ENCODE measurements at regions not wholly inside any gene's neighbourhood (a gene's known extent, or its start where the extent isn't known, plus 50 kb on each side); places are given as distances from the start of the nearest gene placed in this dataset.

DNA sequence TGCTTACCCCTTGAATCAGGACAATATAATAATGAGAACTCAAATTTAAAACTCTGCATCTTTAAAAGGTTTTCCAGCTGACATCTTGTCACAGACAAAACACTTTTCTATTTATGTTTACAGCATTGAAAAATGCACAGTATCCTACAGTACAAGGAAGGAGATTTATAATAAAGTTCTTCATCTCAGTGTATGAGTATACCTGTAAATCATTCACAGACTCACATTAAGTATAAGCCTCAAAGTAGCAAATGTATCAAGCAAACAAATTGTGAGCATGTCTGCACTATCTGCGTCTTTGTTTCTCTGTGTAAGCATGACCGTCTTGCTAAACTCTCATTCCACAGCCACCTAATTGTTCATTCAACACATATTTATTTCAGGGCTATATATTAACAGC, 52.8 kb downstream of the PPP1R2C start:
- in situ Hi-C loops (cut with MboI; ENCODE audit: low sequenced_read_pairs), result no loop called here
- DNase-seq (ENCODE audit: low spot score in 2 of 2), result no peak
- Histone ChIP-seq H3K4me1 (no peaks in the 10 kb centered on the region), H3K9me3 (no peaks in the 10 kb centered on the region), H3K36me3 (replicated peaks) (no peaks in the 10 kb centered on the region), H3K27me3 (ENCODE audit: low read depth) (no peaks in the 10 kb centered on the region), H3K4me3 (no peak overlapping the region)

GRCh38 chrX:42720209-42720608, 57.8 kb downstream of the PPP1R2C start:
- H3K4me3 ChIP-seq, result no peak overlapping the region
- in situ Hi-C loops (cut with MboI; ENCODE audit: low sequenced_read_pairs), result no loop called here
- no peaks in the 10 kb centered on the region for H3K4me1 ChIP-seq
- DNase-seq (ENCODE audit: low spot score in 2 of 2), result no peak
- no peaks in the 10 kb centered on the region for H3K27me3 ChIP-seq (ENCODE audit: low read depth)
- H3K9me3 ChIP-seq, result no peaks in the 10 kb centered on the region
- H3K36me3 ChIP-seq (replicated peaks), result no peaks in the 10 kb centered on the region

DNA sequence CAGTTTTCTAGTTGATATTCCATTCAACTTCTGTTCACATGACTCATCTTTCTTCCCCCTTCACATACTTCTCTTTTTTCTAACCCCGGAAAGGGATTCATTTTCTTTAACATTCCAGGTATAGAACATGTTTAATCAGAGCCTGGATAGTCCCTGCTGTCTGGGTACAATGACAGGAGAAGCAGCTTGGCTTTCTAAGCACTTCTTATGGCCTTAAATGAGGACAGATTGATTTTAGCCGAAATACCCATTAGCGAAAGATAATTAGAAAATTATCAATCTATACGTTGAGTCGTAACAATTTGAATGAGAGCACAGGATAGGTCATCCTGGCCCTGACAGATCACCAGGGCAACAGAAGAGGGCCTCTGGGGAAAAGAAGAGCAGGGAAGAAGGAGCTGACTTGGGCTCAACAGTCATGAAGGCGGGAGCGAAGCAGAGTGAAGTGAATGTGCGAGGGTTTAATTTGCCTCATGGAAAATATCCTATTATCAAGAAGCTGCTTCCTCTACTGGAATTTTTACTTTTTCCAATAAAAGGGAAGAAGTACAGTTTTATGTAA, 62.2 kb downstream of the PPP1R2C start:
- in situ Hi-C loops (cut with MboI; ENCODE audit: low sequenced_read_pairs), result no loop called here
- Histone ChIP-seq H3K27me3 (ENCODE audit: low read depth) (no peaks in the 10 kb centered on the region), H3K4me1 (no peaks in the 10 kb centered on the region), H3K9me3 (no peaks in the 10 kb centered on the region; the same call in 1 of the 2 replicates), H3K36me3 (replicated peaks) (no peaks in the 10 kb centered on the region), H3K4me3 (no peak overlapping the region)
- no peak for DNase-seq (ENCODE audit: low spot score in 2 of 2)

- H3K4me1 ChIP-seq, result no peaks in the 10 kb centered on the region
- H3K27me3 ChIP-seq (ENCODE audit: low read depth), result no peaks in the 10 kb centered on the region
- H3K36me3 ChIP-seq (replicated peaks), result no peaks in the 10 kb centered on the region
- no peaks in the 10 kb centered on the region; the same call in 1 of the 2 replicates for H3K9me3 ChIP-seq
- in situ Hi-C loops (cut with MboI; ENCODE audit: low sequenced_read_pairs), result no loop called here
- DNase-seq (ENCODE audit: low spot score in 2 of 2), result peak; percentile 73 to 81
- no peak overlapping the region for H3K4me3 ChIP-seq
These were observed 62.8 kb downstream of the PPP1R2C start for GRCh38 chrX:42714981-42715700.

- no peak overlapping the region for H3K4me3 ChIP-seq
- H3K36me3 ChIP-seq (replicated peaks), result no peaks in the 10 kb centered on the region
- no peaks in the 10 kb centered on the region for H3K27me3 ChIP-seq (ENCODE audit: low read depth)
- in situ Hi-C loops (cut with MboI; ENCODE audit: low sequenced_read_pairs), result no loop called here
- H3K4me1 ChIP-seq, result no peaks in the 10 kb centered on the region
- DNase-seq (ENCODE audit: low spot score in 2 of 2), result no peak
- no peaks in the 10 kb centered on the region; the same call in 1 of the 2 replicates for H3K9me3 ChIP-seq
These were observed 67.5 kb downstream of the PPP1R2C start for GRCh38 chrX:42710452-42710851.

- in situ Hi-C loops (cut with MboI; ENCODE audit: low sequenced_read_pairs), result no loop called here
- no peaks in the 10 kb centered on the region for H3K27me3 ChIP-seq (ENCODE audit: low read depth)
- no peak for DNase-seq (ENCODE audit: low spot score in 2 of 2)
These were observed 69.7 kb downstream of the PPP1R2C start for GRCh38 chrX:42708222-42708621.

GRCh38 chrX:42707742-42708141, 70.2 kb downstream of the PPP1R2C start:
- DNase-seq (ENCODE audit: low spot score in 2 of 2), result no peak
- Histone ChIP-seq H3K4me1 (no peaks in the 10 kb centered on the region), H3K4me3 (no peak overlapping the region), H3K9me3 (no peaks in the 10 kb centered on the region; the same call in 1 of the 2 replicates), H3K36me3 (replicated peaks) (no peaks in the 10 kb centered on the region), H3K27me3 (ENCODE audit: low read depth) (no peaks in the 10 kb centered on the region)
- in situ Hi-C loops (cut with MboI; ENCODE audit: low sequenced_read_pairs), result no loop called here

More at GRCh38 chrX:42708222-42708621, 69.7 kb downstream of the PPP1R2C start:
- Histone ChIP-seq H3K4me3 (no peak overlapping the region), H3K36me3 (replicated peaks) (no peaks in the 10 kb centered on the region), H3K9me3 (no peaks in the 10 kb centered on the region; the same call in 1 of the 2 replicates), H3K4me1 (no peaks in the 10 kb centered on the region)

GRCh38 chrX:42704454-42704853, 73.5 kb downstream of the PPP1R2C start:
- Histone ChIP-seq H3K36me3 (replicated peaks) (no peaks in the 10 kb centered on the region), H3K4me1 (no peaks in the 10 kb centered on the region), H3K4me3 (no peak overlapping the region), H3K27me3 (ENCODE audit: low read depth) (no peaks in the 10 kb centered on the region), H3K9me3 (no peaks in the 10 kb centered on the region)
- no peak for DNase-seq (ENCODE audit: low spot score in 2 of 2)
- in situ Hi-C loops (cut with MboI; ENCODE audit: low sequenced_read_pairs), result no loop called here

DNA sequence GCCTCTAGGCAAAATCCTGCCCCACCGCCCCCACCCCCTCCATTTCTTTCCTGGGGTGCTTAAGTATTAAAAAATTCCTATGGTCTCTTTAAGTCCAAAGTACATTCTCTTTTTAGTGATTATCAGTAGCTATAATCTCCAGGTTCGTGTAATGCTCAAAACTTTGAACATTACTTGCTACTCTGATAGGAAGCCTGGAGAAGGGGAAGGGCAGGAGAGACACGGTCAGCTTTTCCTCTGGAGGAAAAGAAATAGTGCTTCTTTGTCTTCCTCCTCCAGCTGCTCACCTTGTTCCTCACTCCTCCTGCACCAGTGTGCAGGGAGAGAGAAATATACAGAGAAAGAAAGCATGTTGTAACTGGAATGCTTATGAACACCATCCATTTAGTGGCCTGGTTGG, 80.4 kb downstream of the PPP1R2C start:
- Histone ChIP-seq H3K27me3 (ENCODE audit: low read depth) (no peaks in the 10 kb centered on the region), H3K9me3 (no peaks in the 10 kb centered on the region), H3K4me1 (no peaks in the 10 kb centered on the region; the same call in 1 of the 2 replicates), H3K4me3 (no peak overlapping the region), H3K36me3 (replicated peaks) (no peaks in the 10 kb centered on the region)
- no peak for DNase-seq (ENCODE audit: low spot score in 2 of 2)
- in situ Hi-C loops (cut with MboI; ENCODE audit: low sequenced_read_pairs), result no loop called here

- in situ Hi-C loops (cut with MboI; ENCODE audit: low sequenced_read_pairs), result no loop called here
- no peaks in the 10 kb centered on the region for H3K27me3 ChIP-seq (ENCODE audit: low read depth)
- no peaks in the 10 kb centered on the region; the same call in 1 of the 2 replicates for H3K4me1 ChIP-seq
- H3K4me3 ChIP-seq, result no peak overlapping the region
- H3K9me3 ChIP-seq, result no peaks in the 10 kb centered on the region
- H3K36me3 ChIP-seq (replicated peaks), result no peaks in the 10 kb centered on the region
- DNase-seq (ENCODE audit: low spot score in 2 of 2), result no peak
These were observed 81.3 kb downstream of the PPP1R2C start for GRCh38 chrX:42696536-42697124.

- Histone ChIP-seq H3K36me3 (replicated peaks) (no peaks in the 10 kb centered on the region), H3K9me3 (no peaks in the 10 kb centered on the region), H3K4me1 (no peaks in the 10 kb centered on the region; the same call in 1 of the 2 replicates), H3K4me3 (no peak overlapping the region), H3K27me3 (ENCODE audit: low read depth) (no peaks in the 10 kb centered on the region)
- DNase-seq (ENCODE audit: low spot score in 2 of 2), result no peak
- in situ Hi-C loops (cut with MboI; ENCODE audit: low sequenced_read_pairs), result no loop called here
These were observed 82.1 kb downstream of the PPP1R2C start for GRCh38 chrX:42695800-42696358.

DNA sequence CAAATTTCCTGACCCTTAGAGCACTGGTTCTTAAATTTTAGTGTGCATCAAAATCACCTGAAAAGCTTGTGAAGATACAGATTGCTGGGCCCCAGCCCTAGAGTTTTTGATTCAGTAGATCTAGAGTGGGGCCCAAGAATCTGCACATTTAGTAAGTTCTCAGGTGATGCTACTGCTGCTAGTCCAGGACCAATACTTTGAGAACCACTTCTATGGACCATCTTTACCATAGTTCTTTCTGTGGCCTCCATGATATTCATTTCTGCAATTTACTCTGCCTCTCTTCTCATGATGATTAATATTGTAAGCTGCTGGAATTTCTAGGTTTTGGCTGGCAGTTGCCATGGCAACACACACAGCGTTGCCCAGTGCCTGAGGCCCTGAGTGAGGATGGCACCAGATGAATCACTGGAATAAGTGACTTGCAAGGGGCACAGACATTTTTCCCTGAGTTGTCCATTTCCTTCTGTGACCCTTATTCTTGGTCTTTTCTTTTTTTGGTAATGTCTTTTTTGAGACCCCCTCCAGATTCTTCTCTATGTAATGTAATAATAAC, 83.6 kb downstream of the PPP1R2C start:
- no peaks in the 10 kb centered on the region for H3K27me3 ChIP-seq (ENCODE audit: low read depth)
- H3K9me3 ChIP-seq, result no peaks in the 10 kb centered on the region
- no peaks in the 10 kb centered on the region for H3K36me3 ChIP-seq (replicated peaks)
- H3K4me1 ChIP-seq, result no peaks in the 10 kb centered on the region; the same call in 1 of the 2 replicates
- H3K4me3 ChIP-seq, result no peak overlapping the region
- in situ Hi-C loops (cut with MboI; ENCODE audit: low sequenced_read_pairs), result no loop called here
- DNase-seq (ENCODE audit: low spot score in 2 of 2), result no peak

DNA sequence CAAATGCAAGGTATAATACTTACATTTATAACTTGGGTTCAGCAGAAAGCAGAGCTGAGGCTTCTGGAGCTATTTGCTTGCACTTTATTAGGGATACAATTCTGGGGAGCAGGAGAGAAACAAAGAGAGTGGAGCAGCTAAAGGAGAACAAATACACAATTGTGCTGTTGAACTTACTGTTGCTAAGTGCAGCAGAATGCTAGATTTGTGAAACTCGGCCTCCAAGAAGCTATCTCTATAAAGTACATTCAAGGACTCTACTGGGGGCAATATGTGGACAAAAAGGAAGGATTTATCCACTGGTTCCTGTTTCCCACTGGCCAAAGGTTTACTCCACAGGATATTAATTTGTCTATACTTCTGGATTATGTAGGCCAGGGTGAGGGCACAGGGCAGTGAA, 86.8 kb downstream of the PPP1R2C start:
- no peaks in the 10 kb centered on the region for H3K27me3 ChIP-seq (ENCODE audit: low read depth)
- no peaks in the 10 kb centered on the region for H3K9me3 ChIP-seq
- H3K4me1 ChIP-seq, result no peaks in the 10 kb centered on the region
- in situ Hi-C loops (cut with MboI; ENCODE audit: low sequenced_read_pairs), result no loop called here
- H3K4me3 ChIP-seq, result no peak overlapping the region
- no peak for DNase-seq (ENCODE audit: low spot score in 2 of 2)
- H3K36me3 ChIP-seq (replicated peaks), result no peaks in the 10 kb centered on the region

- Histone ChIP-seq H3K4me3 (no peak overlapping the region), H3K9me3 (no peaks in the 10 kb centered on the region), H3K27me3 (ENCODE audit: low read depth) (no peaks in the 10 kb centered on the region), H3K36me3 (replicated peaks) (no peaks in the 10 kb centered on the region), H3K4me1 (peaks cover 7% of the 10 kb centered on the region)
- in situ Hi-C loops (cut with MboI; ENCODE audit: low sequenced_read_pairs), result no loop called here
- DNase-seq (ENCODE audit: low spot score in 2 of 2), result no peak
These were observed 91.3 kb downstream of the PPP1R2C start for GRCh38 chrX:42686706-42687105.

Measured in HAP-1 (cell line).